CD4-positive, alpha-beta T cell treated with Interleukin-4 for 4 hours (primary cell): ENCODE measurements at regions not wholly inside any gene's neighbourhood (a gene's known extent, or its start where the extent isn't known, plus 50 kb on each side); places are given as distances from the start of the nearest gene placed in this dataset.
"Not testable (repeated sequence)": the region's sequence is repeated elsewhere in the genome, so short reads cannot be mapped to it uniquely, and the experiment has no call there.

Experiments
- DNase-seq: peaks from one replicate; pipeline ENCODE4 v3.0.0-alpha.2; 2020

DNA sequence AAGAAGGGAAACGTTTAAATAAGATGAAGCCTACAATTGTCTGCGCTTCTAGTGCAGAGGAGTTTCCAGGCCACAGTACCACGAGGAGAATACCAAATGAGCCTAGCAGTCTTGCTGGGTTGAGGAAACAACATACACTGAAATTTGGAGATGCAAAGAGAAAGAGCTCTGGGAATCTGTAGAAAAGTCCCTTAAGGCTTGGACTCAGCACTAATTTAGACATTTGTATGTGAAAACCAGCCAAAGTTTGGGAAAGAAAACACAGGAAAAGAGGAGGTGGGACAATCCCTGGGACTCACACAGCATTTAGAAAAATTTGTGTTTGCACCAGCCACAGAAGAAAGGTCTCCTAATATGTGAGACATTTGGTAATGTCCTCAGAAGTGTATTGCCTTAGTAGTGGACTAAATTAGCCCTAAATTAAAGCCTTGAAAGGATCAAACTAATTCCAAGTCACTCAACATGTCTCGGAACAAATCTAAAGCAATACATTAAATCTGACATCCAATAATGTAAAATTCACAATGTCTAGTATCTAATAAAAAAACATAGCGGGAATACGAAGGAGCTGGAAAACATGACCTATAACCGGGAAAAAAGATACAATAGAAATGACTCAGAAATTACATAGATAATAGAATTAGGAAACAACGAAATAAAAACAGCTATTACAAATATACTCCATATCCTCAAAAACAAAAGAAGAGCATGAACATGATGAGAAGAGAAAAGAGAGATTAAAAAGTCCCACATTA is 187.1 kb upstream of the NAMPT start:
- DNase-seq = no peak

DNA sequence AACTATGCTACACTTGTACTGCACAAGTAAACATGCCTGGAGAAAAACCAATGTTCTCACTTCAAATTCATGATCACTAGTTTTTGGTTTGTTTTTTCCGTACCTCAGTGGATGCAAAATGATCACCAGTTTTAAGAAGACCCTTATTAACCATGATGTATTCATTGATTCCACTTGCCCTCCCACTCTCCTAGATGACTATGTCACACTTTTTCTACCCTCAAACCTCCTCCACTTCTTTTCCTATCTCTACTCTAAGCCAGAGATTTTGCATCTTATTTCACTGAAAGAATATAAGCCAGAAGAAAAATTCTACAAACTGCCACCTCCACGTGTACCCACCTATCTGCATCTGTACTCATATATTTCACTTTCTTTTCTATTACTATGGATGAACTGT is 186.2 kb upstream of the NAMPT start:
- DNase-seq = no peak

DNA sequence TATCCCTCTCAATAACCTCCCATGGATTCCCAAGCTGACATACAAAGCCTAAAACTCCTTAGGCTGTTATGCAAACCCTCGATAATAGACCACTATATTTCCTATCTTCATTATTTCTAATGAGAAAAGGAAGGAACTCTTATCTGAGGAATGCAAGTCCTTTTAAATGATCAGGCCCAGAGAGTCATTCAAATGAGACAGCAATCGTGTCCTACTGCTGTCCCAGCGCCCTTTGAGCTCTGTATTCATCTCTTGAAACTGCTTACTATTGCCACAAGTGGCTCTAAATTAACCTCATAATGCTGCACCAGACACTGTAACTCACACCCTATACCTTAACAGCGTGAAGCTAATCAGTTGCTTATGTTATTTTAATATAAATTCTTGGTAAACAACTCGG is 182.1 kb upstream of the NAMPT start:
- DNase-seq = no peak

DNA sequence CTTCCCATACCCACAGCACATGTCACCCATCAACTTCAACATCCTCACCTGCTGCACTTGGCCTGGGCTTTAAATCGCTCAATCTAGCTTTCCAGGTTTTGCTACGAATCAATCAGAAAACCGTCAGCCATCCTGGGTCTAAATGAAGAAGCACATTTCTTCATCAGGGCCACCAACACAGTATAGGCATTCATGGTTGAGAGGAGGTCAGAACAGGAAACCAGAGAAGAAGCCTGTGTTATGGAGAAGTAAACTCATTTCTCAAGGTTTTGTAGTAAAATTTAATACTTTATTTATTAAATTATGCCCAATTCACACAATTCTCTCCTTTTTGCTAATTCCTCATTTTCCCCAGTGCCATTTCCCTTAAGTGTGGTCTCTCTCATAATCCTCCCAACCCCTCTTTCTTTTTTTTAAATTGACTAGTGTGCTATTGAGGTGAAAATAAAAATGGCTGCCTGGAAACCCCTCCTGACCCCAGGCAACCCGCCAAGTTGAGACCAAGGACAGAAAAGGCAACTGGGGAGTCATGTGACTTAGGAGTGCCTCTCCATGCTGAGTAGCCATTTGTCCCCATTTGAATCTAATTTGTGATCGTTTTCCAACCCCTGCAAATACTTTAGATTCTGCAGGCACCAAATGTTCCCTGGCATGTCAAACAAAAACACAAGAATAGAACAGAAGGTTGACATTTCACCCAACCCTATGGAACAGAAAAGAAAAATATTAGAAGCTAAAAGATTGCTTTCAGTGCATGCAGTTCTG is 181.1 kb upstream of the NAMPT start:
- DNase-seq = no peak

DNA sequence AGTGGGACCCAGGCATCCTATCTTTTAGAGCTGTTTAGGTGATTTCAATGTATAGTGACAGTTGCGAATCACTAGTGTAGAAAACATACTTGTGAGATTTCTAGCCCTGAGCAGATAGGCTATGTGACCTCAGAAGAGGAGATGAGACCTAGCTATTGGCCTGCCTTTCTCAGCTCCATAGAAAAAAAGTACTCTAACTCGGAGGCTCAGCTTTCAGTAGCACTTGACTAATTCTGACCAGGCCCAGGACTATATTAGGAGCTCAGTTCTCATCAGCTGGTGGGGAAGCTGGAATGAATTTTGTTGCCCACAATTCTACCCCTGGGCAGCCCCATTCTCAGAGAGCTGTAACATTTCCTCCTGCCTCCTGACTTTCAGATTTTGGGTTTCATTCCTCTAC is 179.9 kb upstream of the NAMPT start:
- no peak for DNase-seq

DNA sequence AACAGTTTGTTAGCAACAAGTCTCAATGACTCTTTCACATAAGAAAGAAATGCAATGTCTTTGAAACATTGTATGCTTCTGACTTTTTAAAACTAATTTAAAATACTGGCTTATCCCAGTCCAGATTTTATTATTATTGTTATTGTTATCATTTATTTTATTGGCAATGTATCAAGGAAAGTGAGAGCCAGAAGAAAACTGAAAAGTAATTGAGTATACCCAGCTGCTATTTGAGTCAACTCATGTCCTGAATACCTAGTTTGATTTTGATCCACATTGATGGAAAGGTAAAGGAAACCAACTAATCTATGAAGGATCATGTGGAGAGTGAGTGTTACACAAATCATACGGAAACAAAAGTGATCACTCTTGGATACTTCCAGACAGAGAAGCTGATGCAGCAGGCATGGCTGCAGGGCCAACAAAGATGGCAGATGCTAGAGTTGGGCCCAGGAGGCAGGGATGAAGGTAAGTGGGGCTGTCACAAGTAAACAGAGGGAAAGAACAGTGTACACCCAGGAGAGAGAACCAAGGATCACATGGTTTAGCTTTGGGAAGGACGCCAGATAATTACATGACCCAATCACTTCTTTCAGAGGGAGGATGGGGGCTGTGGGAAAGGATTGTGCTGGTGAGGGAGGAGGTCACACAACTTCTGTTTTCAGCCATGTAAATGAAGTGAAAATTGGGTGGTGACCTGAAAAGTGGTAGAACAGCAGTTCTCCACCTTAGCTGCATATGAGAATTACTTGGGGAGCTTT is 179.2 kb upstream of the NAMPT start:
- no peak for DNase-seq

DNA sequence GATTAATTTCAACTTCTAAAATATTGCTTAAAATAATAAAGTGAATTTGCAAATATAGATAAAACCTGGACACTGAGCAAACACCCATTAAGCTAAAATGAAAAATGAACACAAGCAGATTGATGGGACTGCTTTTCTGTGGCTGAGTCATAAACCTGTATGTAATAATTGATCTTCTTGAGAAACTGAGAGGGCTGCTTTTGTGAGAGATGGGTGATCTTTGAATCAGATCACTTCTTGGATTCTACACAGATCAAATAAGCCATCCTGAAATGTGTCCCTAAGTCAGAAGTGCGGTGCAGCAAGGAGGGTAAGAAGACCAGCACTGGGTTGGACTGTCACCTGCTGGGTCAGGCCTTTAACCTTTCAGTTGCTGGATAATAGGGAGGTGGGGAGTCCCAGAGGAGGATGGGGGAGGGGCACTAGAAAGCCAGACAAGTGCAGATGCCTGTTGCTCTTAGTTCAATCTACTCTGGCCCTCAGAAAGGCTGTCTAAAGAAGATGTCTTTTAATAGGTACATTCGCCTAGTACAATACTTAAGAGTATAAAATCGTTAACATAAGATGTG is 178.2 kb upstream of the NAMPT start:
- no peak for DNase-seq

DNA sequence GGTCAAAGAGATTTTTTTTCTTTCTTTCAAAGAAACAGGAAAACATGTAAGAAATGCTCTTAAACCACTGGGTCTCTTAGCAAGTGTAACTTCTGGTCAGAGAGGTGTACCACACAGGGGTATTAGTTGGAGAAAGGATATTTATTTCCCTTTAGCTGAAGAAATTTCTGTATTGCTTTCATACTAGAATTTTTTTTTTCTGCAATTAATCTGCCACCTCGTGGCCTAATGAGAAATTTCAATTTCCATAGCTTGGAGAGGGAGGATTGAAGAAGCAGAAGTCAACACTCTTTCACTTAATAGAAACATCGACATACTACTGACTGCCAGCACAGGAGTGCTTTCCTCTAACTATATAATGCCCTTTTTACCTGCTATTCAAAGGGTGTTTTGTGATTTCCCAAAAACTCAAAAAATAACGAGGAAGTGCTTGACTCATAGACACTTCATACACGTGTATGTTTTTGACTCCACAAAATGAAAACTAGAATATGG is 177.6 kb upstream of the NAMPT start:
- peak; percentile 25 for DNase-seq

DNA sequence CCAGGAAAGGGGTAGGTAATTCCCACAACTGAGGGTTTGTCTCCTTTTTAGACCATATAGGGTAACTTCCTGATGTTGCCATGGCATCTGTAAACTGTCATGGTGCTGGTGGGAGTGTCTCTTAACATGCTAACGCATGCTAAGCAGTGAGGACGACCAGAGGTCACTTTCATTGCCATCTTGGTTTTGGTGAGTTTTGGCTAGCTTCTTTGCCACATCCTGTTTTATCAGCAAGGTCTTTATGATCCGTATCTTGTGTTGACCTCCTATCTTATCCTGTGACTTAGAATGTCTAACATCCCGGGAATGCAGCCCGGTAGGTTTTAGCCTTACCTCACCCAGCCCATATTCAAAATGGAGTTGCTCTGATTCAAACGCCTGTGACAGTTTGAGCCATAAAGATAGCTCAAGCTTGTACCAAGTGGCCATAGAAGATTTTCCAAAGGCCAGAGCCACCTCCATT is 176.0 kb upstream of the NAMPT start:
- DNase-seq = no peak

DNA sequence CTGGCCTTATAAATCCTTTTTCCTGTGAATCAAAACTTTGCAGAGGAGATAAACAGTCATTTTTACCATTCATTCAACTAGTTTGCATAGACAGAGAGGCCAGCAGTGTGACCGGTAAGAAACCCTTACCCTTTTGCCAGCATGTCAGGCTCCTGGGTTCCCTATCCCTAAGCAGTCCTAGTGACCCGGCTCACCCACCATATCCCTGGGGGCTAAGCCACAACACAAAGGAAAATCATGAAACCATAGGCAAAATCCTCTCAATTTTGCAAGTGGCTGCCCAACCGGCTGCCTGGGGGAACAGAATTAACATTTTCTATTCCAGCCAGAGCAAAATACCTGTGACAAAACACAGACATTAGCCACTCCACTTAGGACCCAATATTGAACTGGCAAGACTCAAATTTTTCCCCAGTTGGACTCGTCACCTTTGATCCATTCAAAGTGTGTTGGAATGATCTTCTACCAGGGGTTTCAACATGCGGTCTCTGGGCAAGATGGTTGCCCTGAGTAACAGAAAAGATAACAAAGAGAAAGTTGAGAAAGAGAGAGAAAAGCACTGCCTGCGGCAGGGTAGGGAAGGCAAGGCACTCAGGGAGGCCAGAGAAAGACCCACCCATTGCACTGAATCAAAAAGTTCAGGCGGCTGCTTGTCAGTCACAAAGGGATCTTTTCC is 174.8 kb upstream of the NAMPT start:
- DNase-seq = no peak

DNA sequence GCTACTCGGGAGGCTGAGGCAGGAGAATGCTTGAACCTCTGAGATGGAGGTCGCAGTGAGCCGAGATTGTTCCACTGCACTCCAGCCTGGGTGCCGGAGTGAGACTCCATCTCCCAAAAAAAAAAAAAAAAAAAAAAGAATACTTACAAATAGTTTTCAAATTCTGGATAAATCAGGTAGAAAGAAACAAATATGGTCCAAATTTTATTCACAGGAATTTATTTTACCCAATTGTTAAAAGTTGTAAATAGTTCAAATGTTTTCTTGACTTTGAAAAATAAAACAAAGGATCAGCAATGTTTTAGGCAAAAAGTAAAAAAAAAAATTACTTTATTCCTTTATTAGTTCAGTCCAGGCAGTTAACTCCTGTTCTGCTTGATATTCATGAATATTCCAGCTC is 172.9 kb upstream of the NAMPT start:
- no peak for DNase-seq

DNA sequence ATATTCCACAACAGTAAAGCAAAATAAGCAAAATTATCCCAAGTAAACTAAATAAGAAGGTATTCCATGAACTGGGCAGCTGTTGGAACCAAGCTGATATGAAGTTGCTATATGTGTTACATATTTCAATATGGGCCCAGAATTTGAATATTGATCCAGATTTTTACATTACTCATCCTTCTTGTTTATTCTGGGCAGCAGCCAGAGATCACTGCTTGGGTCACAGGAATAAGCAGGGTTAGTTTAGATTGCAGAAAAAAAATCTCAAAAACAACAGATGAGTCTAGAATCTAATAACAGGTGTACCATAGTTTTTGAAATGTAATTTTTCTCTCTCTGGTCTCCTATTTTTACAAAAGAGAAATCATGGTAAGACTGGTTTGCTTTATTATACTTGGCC is 171.5 kb upstream of the NAMPT start:
- no peak for DNase-seq

DNA sequence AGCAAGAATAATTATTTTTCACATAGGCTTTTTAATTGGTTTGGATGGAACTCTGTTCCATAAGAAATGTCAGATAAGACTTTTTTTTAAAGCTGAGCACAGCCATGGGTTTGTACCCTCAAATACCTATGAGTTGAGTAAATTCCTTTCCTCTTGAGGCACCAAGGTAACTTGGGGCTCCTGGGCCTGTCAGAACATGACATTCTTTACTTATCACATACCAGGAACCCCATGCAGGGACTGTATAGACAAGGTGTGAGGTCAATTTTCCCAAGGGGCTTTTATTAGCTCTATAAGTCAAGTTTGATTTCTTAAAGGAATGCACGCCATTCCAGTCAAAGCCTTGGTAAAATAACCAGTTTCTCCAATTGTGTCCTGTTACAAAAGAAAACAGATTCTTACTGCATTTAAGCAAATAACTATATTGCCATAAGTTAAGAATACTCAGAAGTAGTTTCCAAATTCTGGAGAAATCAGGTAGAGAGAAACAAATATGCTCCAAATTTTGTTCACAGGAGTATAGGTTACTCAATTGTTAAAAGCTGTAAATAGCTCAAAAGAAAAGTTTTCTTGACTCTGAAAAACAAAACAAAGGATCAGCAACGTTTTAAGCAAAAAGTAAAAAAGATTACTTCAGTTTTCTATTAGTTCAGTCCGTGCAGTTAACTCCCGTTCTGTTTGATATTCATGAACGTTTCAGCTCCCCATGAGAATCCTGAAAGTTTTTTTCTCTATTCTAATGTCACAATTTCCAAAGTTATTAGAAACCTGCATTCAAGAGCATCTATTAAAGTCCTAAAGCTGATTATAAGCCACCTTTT is 167.5 kb upstream of the NAMPT start:
- no peak for DNase-seq

DNA sequence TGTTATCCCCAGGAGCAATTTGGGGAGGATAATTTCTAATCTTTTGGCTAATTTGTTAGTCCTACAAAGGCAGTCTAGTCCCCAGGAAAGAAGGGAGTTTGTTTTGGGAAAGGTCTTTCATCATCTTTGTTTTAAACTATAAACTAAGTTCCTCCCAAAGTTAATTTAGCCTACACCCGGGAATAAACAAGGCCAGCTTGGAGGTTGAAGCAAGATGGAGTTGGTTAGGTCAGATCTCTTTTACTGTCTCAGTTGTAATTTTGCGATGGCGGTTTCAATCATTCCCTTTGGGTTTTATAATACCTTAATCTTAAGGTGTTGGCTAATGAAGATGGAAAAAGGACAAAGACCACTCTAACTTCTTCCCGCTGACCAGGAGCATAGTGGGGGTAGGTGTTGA is 166.4 kb upstream of the NAMPT start:
- DNase-seq = no peak

DNA sequence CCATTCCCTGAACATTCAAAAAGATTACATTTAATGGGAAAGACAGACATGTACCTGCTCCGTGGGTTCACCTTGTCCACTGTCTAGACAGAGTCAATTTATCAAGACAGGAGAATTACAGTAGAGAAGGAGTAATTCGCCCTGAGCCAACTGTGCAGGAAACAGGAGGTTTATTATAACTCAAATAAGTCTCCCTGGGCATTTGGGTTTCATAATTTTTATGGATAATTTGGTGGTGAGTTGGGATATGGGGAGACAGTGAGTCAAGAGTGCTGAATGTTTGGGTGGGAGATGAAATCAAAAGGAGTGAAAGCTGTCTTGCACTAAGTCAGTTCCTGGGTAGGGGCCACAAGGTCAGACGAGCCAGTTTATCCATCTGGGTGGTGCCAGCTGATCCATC is 165.9 kb upstream of the NAMPT start:
- no peak for DNase-seq

DNA sequence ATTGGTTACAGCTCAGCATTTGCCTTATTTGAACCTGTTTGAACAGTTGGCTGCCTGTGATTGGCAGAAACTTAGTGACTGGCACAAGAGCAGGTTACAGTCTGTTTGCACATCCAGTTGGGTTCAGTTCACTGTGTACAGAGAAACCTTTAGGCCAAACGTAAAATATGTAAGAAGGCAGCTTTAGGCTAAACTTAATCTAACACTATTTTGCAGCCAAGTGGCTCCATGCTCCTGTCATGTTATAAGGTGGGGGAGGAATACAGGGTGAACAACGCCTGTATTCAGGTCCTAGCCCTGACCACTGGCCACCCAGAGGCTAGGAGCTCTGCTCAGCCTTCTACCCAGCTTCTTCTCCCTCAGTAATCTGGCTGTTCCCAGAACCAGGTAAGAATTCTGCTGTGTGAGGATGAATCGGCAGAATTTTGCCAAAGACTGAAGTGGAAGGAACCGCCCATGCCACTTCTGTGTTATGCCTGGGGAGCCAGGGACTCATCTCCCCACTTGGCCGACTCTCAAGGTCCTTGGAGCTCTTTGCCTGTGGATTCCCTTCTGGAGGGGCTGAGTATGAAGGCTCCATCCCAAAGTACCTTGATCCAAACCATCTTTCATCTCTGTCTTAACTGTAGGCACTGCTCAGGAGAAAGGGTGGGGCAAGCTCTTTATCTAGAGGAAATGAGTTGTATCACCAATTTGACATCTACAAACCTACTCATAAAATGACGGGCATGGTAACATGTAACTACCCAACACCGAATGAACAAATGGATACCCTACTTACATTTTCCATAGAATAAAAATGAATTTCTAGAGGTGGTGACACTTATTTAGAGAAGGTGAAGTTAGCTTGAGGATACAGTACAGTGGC is 164.4 kb upstream of the NAMPT start:
- DNase-seq = no peak

DNA sequence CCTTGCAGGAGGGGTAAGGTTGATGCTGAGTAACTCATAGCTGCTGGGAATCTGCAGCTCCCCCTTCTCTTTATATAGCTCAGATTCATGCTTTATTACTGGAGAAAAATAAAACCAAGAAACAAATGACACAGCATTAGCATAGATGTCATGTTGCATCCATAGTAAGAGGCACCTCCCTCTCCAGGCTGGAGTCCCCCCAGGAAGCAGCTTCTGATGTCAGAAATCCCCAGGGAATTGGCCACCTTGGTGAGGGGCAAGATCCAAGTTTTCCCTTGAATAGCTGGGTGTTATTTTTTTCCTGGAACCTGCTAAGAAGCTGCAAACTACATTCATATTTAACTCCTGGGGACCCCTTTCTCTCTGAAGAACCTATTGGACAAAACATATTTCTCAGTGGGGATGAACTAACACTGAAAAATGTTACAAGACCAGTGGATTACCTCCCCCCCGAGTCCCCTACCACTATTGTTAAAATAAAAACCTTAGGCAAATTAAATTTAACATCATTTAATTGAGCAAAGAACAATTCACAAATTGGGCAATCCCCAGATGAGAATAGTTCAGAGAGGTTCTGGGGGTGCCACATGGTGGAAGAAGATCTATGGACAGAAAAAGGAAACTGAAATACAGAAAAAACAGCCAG is 163.7 kb upstream of the NAMPT start:
- DNase-seq = no peak

DNA sequence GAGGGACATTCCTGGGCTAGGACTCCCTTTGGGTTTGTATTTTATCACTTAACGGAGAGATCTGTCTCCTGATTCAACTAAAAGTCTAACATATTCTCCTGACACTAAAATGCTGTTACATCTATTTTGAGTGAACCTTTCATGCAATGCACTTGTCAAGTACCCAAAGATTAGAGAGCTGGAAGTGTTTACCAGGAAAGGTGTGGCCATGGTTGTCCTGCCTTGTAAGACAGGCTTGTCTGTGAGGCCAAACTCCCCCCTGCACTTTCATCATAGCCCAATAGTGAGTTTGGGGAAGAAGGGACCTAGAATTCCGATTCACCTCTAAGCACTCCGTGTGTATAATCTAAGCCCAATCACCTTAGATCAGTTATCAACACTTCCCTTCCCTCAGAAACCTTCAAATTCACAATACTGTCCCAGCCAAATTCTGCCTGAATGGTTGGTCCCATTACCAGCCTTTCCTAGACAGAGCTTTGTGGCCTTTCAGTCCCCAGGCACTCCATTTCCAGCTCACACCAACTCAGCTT is 162.6 kb upstream of the NAMPT start:
- DNase-seq = no peak

DNA sequence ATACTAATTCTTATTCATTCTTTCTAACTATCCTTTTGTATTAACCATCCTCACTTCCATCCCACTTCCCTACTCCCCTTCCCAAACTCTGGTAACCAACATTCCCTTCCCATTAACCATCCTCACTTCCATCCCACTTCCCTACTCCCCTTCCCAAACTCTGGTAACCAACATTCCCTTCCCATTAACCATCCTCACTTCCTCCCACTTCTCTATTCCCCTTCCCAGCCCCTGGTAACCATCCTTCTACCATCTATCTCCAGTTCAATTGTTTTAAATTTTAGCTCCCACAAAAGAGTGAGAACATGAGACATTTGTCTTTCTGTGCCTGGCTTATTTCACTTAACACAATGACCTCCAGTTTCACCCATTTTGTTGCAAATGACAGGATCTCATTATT is 160.6 kb upstream of the NAMPT start:
- not testable (repeated sequence) for DNase-seq
